Effector CD4-positive, alpha-beta T cell (primary cell): ENCODE measurements at regions not wholly inside any gene's neighbourhood (a gene's known extent, or its start where the extent isn't known, plus 50 kb on each side); places are given as distances from the start of the nearest gene placed in this dataset.
"Not testable (repeated sequence)": the region's sequence is repeated elsewhere in the genome, so short reads cannot be mapped to it uniquely, and the experiment has no call there.

Experiments used
- DNase-seq: peaks from one replicate; pipeline ENCODE4 v3.0.0-alpha.2; 2020

GRCh38 chr13:76600081-76600480 is 286.1 kb downstream of the KCTD12 start:
- DNase-seq, result no peak

- no peak for DNase-seq
These were observed 288.3 kb downstream of the KCTD12 start for GRCh38 chr13:76597868-76598267.

- DNase-seq, result no peak
These were observed 290.0 kb downstream of the KCTD12 start for GRCh38 chr13:76596216-76596615.

- no peak for DNase-seq
These were observed 291.8 kb downstream of the KCTD12 start for GRCh38 chr13:76594435-76594834.

- no peak for DNase-seq
These were observed 299.4 kb downstream of the KCTD12 start for GRCh38 chr13:76586842-76587241.

- DNase-seq, result no peak
These were observed 306.5 kb downstream of the KCTD12 start for GRCh38 chr13:76579701-76580100.

GRCh38 chr13:76575634-76576033 is 310.6 kb downstream of the KCTD12 start:
- not testable (repeated sequence) for DNase-seq

GRCh38 chr13:76570510-76570971 is 315.7 kb downstream of the KCTD12 start:
- DNase-seq, result no peak

GRCh38 chr13:76556627-76557026 is 329.6 kb downstream of the KCTD12 start:
- no peak for DNase-seq

- DNase-seq, result no peak
These were observed 333.4 kb downstream of the KCTD12 start for GRCh38 chr13:76552807-76553206.

GRCh38 chr13:76552041-76552772 is 334.0 kb downstream of the KCTD12 start:
- no peak for DNase-seq

GRCh38 chr13:76542176-76542575 is 344.0 kb downstream of the KCTD12 start:
- DNase-seq, result no peak

- no peak for DNase-seq
These were observed 348.2 kb downstream of the KCTD12 start for GRCh38 chr13:76538004-76538403.

- DNase-seq, result no peak
These were observed 353.0 kb downstream of the KCTD12 start for GRCh38 chr13:76533251-76533650.

- DNase-seq, result no peak
These were observed 359.2 kb downstream of the KCTD12 start for GRCh38 chr13:76527041-76527440.

- DNase-seq, result no peak
These were observed 362.4 kb downstream of the KCTD12 start for GRCh38 chr13:76523740-76524340.

- no peak for DNase-seq
These were observed 364.0 kb downstream of the KCTD12 start for GRCh38 chr13:76522083-76522755.

- no peak for DNase-seq
These were observed 366.5 kb downstream of the KCTD12 start for GRCh38 chr13:76519685-76520084.

GRCh38 chr13:76516586-76516985 is 369.6 kb downstream of the KCTD12 start:
- no peak for DNase-seq

GRCh38 chr13:76516013-76516412 is 370.2 kb downstream of the KCTD12 start:
- DNase-seq, result no peak

- no peak for DNase-seq
These were observed 373.5 kb downstream of the KCTD12 start for GRCh38 chr13:76512721-76513145.

GRCh38 chr13:76505437-76505836 is 380.8 kb downstream of the KCTD12 start:
- no peak for DNase-seq

- no peak for DNase-seq
These were observed 382.4 kb downstream of the KCTD12 start for GRCh38 chr13:76503766-76504165.

- DNase-seq, result no peak
These were observed 382.9 kb downstream of the KCTD12 start for GRCh38 chr13:76503291-76503690.
